Gastrocnemius medialis (tissue), 4 donors: ENCODE measurements at regions not wholly inside any gene's neighbourhood (a gene's known extent, or its start where the extent isn't known, plus 50 kb on each side); places are given as distances from the start of the nearest gene placed in this dataset.

Source experiments
- CTCF ChIP-seq, 5 experiments: fragments of 450-650 bp in 3 of 5; fragments of 200-600 bp in 2 of 5; sonication (generic) in 2 of 5; IDR thresholded peaks in 4 of 5; conservative IDR thresholded peaks in 1 of 5; 1 replicate in 4 of 5; 2 replicates in 1 of 5; pipeline ENCODE4 v1.5.1; 2016 to 2019; ENCODE audit warnings: antibody characterized with exemption in 5 of 5, mild to moderate bottlenecking in 3 of 5, moderate library complexity in 3 of 5
- POLR2A ChIP-seq, 2 donors: fragments of 450-650 bp; IDR thresholded peaks; one replicate each; pipeline ENCODE4 v1.6.1; 2017; ENCODE audit warnings: antibody characterized with exemption in 2 of 2, mild to moderate bottlenecking in 2 of 2, moderate library complexity in 2 of 2

GRCh38 chr2:188875104-188875503, 99.1 kb upstream of the COL3A1 start:
- TF ChIP-seq CTCF (IDR thresholded peaks at IDR 0.05 in 4 of 5, conservative IDR thresholded peaks at IDR 0.05 in 1 of 5): no peak
- no peak for TF ChIP-seq POLR2A (IDR thresholded peaks at IDR 0.05)
